Tongue (tissue), 1 donor: ENCODE measurements at regions not wholly inside any gene's neighbourhood (a gene's known extent, or its start where the extent isn't known, plus 50 kb on each side); places are given as distances from the start of the nearest gene placed in this dataset.
"Not testable (repeated sequence)": the region's sequence is repeated elsewhere in the genome, so short reads cannot be mapped to it uniquely, and the experiment has no call there.

Experiments used
- DNase-seq: peaks from one replicate; pipeline ENCODE4 v3.0.0-alpha.2; 2015

DNA sequence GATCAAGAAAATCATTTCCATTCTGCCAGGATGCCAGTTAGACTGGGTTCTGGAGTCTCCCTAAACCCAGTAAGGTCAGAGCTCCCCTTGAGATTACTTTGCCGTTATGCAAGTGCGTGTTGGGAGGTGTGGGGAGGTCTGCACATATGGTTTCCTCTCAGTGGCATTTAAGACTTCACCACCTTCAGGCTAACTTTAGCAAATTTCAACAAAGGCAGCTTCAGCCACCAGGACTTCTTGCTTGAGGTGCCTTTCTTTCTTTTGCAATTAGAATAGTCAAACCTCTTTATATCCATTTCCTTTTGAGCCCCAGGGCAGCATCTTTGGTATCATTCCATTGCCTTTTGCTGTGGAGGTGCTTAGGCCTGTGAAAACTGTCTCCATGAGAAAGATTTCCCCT, 117.2 kb upstream of the CCND2 start:
- DNase-seq, result no peak

DNA sequence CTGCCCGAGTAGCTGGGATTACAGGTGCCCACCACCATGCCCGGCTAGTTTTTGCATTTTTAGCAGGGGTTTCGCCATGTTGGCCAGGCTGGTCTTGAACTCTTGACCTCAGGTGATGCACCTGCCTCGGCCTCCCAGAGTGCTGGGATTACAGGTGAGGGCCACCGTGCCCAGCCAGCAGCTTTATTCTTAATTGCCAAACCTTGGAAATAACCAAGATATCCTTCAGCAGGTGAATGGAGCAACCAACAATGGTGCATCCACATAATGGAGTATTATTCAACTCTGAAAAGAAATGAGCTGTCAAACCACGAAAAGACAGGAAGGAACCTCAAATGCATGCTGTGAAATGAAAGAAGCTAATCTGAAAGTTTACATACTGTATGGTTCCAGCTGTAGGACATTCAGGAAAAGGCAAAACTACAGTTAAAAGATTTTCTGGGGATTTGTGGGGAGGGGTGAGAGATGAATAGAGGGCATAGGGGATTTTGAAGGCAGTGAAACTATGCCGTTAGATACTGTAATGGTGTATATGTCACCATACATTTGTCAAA, 118.8 kb upstream of the CCND2 start:
- no peak for DNase-seq

DNA sequence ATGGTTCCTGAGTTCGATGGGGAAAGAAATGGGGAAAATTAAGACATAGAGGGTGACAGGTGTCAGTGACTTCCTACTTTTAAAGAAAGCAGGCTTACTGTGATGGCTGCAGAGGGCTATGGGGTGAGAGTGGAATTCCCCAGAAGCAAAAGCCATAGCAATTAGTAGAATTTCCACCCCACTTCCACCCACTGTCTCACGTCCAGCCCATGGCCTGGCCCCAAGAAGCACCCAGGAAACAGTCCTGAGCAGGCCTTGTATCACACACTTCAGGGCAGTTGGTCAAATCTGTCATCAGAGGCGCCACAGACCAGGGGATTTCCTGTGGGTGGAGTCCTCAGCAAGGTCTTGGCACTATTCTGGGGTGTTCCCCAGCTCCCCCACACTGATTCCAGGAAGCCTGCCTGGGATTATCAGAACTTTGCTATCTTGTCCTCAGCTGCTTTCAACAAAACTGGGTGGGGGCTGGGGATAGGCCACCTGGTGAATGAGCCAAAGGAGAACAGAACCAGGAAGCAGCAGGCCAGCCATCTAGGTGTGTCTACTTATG, 120.1 kb upstream of the CCND2 start:
- no peak for DNase-seq

DNA sequence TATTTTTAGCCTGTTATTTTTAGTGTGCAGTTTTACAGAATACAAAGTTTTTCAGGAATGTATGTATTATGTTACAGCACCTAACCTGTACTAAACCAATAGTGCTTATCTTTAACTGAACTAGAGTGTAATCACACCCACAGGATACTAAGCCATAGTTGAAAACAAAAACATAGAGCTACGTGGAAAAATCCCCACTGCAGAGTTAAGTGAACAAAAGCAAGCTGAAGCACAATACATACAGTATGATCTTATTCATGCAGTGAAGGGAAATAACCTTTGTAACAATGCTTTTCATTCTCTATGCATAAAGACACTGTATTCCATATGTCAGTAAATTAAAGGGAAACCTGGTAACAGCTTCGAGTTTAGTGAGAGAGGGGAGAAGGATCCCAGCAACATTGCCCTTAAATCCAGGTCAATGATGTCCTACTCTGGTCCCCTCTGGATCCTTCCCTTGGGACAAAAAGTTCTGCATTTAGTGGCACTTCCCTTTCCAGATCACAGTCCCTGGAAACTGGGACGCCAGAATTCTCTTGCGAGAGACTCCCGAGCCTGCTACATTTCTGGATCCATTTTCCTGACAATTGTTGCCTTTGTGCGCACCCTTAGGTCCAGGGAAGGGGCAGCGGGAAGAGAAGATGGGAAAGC, 121.3 kb upstream of the CCND2 start:
- no peak for DNase-seq

DNA sequence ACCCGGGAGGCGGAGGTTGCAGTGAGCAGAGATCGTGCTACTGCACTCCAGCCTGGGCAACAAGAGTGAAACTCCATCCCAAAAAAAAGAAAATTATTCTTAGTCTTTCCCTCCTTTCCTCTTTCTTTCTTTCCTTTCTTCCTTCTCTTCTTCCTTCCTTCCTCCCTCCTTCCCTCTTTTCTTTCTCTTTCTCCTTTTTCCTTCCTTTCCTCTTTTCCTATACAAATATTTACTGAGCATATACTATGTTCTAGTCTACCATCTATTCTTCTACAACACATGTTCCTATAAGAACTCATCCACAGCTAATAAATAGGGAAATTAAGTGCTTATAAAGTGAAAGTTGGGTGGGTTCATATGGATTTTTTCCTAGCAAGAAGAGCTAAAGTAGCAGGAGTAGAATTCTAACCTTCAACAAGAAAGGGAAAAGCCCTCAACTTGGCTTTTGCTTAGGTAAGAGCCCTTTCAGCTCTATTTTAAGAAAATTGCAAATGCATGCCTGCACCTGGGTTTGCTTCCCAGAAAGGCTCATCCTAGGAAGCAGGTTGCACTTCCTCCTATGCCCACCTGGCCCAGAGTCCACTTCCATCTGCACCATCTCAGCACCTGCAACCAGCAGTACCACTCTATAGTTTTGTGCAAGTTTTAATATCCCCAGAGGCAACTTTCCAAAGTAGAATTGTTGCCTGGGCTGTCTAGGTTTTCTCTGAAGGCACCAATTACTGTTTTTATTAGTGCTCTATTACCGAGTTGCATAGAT, 122.0 kb upstream of the CCND2 start:
- DNase-seq, result no peak

DNA sequence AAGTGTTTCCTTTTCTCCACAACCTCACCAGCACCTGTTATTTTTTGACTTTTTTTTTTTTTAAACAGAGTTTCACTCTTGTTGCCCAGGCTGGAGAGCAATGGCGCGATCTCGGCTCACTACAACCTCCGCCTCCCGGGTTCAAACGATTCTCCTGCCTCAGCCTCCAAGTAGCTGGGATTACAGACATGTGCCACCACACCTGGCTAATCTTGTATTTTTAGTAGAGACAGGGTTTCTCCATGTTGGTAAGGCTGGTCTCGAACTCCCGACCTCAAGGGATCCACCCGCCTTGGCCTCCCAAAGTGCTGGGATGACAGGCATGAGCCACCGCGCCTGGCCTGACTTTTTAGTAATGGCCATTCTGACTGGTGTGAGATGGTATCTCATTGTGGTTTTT, 123.2 kb upstream of the CCND2 start:
- DNase-seq, result not testable (repeated sequence)

DNA sequence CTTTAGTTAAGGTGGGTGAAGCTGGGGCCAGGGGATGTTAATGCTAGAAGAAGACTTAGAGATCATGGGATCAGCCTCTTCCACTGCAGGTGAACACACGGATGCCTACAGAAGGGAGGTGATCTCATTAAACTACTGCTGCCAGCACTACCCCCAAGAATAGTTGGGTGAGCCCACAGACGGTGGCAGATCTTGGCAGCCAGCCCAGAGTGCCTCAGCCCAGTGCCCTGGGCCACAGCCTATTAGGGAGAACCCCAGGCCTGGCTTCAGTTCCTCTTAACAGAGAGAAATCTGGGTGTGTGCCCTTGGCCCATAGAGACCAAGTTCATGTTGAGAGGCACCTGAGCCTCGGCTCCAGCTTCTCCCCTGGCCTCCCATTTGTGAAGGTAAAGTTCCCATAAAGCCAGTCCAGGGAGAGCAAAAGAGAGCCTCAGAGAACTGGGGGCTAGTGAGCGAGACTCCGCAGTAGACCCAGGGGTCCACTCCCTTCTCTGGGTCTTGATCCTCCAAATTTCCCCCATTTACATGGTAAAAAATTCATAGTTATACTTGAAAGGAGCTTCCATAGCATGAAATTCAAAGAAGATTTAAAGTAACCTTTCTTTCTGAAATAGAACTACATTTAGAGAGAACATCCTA, 125.0 kb upstream of the CCND2 start:
- no peak for DNase-seq

DNA sequence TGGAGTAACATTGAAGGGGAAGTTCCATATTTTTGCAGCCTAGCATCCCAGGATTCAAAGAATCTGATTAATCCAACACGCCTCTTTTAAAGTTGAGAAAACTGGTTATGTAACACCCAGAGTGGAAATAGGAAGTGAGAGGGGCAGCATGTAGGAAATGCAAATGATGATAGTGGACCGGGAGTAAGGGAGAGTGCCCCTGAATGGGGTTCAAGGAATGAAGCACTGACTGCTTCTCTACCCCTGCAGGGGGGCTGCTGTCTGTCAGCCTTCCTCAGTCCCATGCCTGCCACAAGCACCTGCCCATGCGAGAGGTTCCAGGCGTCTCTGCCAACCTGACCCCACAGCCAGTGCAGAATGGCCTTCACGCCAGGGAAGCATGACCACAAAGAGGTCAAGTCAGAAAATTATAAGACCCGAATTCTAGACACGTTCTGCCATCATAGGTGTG, 126.5 kb upstream of the CCND2 start:
- no peak for DNase-seq

DNA sequence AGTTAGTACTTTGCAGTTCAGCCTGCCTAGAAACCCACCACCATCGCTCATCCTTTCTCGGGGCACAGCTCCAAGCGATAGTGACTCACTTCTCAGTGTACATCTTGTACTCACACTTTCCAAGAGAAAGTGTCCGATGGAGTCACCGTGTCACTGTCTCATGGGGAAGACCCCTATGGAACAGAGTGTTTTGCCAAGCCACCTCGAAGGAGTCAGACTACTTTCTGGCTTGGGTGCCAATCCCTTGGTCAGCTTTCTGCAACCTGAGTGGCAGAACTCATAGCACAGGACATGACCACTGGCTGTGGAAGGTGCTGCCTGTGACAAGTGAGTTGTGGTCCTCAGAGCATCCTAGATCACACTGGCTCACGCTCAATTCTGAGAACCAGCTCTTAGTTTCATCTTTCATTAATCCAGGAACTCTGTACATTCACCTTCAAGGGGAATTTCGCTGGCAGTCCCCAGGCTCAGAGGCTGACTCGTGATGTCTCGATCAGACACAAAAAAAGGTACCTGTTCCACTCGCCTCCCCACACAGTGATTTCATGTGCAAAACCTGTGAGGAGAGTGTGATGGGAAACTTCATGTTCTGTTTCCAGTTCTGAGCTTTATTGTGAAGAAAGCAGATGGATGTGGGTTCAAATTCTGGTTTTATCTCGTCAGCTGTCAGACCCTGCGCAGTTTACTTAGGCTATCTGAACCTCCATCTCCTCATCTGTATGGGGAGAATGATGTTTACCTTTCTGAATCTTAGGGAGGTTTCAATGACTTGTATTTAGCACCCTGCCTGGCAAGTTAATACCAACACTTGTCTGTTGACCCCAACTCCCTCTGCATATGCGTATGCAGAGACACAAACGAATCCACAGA, 127.3 kb upstream of the CCND2 start:
- DNase-seq, result no peak

DNA sequence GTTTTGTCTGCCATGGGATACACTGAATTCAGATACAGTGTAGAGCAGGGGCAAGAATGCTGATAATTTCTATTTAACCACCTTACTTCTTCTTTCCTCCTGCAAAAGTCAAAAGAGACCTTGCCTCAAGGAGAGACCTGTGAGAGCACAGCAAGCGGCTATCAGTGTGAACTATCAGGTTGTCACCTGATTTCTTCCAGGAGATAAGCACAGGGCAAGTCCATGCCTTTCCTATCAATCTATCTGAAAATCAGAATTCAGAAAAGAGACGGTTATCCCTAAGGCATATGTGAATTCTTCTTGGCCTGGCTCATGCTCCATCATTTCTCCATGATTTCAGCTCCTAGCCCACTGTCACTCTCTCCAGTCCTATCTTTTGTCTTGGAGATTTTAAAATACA, 128.9 kb upstream of the CCND2 start:
- DNase-seq, result no peak

DNA sequence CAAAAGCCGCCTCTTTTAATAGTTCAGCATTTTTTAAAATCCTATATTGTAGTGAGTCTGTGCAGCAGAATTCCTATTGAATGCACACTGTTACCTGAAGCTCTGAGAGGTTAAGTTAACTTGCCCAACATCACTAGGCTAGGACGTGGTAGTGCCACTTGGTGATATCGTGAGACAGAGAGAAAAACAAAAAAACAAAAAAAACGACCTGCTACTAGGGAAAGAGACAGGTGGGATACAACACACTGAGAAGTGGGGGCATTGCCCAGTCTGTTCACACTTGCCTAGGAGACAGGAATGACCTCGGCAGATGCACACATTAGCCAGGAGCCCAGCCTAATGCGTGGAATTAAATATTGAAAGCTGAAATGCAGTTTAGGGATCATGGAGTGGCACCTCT, 129.7 kb upstream of the CCND2 start:
- DNase-seq, result no peak

DNA sequence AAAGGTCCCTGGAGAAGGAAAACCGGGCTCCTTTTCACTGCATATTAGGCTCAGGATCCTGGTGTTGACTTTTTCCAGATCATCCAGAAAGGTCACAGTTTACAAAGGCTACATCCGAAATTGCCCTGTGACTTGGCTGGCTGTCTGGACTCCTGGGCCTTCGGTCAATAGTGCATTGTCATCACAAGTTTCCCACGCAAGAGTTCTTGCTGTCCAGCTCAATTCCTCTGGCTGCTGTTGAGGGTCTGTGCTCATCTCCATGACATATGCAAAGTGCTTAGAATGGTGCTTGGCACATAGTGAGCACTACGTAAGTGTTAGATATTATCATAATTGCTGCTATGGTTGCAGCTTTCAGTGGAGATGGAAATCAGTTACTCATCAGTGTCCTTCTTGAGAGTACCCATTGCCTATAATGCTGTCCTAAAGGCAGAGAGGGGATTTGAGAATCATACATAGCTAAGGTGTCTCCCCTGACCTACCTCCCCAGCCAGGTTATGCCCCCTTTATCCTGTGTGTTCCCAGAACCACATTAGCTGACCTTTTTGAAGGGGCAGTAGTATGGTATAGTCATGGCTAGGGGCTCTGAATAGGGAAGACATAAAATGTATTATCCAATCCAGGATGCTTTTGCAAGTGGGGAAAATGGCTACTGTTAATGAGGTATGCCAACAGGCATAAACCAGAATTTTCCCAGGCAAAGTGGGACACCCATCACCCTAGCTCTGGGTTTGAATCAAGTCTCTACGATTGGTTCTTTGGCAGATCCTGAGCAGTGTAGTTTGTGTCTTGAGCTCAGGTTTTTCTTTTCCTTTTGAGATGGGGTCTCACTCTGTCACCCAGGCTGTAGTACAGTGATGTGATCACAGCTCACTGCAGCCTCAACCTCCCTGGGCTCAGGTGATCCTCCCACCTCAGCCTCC, 132.0 kb upstream of the CCND2 start:
- DNase-seq, result peak; percentile 63

DNA sequence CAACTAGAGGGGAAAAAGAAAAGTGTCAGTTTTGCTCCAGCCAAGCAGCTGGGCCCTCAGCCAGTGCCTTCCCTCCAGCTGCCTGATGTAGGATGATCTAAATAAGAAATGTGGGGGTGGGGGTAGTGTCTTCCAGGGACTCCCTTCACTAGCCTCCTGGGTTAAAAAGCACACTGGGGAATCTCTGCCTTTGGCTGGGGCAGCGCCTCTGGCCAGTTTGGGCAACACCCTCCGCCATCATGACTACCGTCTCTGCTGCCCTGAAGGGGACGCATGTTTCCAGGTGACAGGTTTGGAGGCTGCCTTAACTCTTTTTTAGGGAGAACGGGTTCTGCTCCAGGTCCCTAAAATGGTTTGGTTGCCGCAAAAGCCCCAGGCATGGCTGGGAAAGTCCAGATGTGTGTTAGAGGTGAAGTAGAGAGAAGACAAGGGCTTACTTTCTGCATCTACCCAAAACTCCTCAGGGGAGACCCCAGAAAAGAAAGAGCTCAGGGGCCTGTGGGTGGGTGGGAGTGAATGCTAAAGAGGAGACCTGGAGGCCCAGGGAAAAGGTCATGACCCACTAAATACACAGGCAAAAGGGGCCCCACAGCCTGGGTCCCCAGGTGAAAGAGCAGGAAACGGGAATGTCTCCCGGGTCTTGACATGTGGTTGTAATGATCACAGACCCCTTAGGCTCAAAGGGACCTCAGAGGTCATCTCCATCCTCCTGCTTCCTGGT, 132.8 kb upstream of the CCND2 start:
- peak; percentile 72 for DNase-seq

DNA sequence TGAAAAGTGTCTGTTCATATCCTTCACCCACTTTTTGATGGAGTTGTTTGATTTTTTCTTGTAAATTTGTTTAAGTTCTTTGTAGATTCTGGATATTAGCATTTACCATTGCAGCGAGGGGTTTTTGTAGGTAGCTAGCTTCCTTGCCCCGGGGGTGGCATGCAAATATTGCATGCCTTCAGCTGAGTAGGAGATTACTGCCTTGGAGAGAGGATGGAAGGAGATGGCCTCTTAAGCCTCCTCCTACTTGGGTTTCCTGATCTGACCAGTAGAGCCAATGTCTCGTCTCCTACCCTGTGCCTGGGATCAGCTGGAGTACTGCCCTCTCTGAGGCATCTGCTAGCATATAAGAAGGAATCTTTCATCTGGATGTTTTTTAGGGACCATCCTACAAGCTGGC, 134.4 kb upstream of the CCND2 start:
- no peak for DNase-seq

DNA sequence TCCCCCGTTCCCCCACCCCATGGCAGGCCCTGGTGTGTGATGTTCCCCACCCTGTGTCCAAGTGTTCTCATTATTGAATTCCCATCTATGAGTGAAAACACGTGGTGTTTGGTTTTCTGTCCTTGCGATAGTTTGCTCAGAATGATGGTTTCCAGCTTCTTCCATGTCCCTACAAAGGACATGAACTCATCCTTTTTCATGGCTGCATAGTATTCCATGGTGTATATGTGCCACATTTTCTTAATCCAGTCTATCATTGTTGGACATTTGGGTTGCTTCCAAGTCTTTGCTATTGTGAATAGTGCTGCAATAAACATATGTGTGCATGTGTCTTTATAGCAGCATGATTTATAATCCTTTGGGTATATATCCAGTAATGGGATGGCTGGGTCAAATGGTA, 135.0 kb upstream of the CCND2 start:
- DNase-seq, result not testable (repeated sequence)

DNA sequence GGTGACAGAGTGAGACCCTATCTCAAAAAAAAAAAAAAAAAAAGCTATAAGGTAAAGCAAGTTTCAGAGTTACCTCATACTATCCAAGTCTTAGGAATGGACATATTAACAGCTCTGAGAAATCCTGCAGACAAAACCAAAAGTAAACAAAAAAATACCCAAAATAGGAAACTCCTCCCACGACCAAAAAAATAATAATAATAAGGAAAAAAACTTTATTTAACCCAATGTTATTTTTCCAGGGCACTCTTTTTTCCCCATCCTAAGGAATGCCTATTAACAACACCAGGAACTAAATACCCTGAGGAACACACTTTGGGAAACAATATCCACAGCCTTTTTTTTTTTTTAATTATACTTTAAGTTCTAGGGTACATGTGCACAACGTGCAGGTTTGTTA, 135.5 kb upstream of the CCND2 start:
- no peak for DNase-seq

DNA sequence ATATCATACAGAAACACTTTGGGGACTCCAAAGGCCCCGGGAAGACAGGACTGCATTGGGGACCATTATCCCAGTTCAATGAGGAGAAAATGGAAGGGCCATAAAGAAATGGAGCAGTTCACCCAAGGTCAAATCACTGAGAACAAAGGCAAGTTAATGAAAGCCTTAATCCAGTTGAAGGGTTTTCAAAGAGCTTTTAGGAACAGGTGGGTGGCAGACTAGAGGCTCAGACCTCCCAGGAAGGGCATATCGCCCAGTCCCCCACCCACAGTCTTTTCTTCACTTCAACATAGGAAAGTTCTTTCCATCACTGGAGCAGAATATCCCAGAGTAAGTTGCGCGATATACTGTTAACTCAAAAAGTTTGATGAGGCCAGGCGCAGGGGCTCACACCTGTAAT, 136.1 kb upstream of the CCND2 start:
- no peak for DNase-seq

DNA sequence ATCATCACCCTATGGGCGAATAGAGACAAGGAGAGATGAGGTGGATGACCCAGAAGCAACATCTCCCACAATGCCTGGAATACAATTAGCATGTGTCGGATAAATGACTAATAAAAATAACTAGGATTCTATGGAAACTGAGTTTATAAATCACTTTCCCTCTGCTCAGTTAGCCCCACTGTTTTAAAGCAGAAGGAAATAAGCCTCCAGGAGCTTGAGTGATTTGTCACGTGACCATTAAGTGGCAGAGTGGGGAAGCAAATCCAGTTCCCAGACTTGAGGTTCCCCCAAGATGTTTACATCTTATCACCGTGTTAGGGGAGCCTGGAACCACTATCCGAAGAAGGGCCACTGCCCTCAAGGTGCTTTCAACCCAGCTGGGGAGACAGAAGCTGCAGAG, 136.5 kb upstream of the CCND2 start:
- no peak for DNase-seq

DNA sequence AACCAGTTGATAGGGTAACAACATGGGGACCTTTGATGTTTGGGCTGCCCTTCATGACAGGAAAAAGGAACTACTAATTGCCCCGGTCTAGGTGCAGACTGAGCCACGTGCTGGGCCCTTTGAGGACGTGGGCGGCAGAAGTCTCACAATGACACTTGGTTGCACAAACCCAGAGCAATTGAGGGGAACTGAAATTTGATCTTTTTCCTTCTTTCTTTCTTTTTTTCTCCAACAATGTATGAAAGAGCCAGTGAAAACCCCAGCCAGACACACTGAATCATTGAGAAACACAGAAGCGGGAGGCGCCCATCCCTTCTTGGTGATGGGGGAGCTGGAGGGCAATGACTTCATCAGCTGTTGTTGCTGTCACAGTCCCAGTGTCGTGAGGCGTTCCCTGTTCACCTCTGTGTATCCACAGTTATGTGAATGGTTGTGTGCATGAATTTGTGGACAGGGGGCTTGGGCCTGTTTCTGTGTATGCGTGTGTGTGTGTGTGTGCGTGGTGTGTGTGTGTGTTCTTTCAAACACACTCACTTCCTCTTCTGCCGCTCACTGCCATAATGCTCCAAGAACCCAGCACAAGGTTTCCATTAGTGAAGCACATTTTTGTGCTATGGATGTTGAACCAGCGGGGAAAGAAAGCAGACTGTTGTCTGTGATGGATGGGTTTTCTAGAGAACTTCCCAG, 137.5 kb upstream of the CCND2 start:
- peak; percentile 89 for DNase-seq
